Sigmoid colon (tissue), 3 donors: ENCODE measurements at regions not wholly inside any gene's neighbourhood (a gene's known extent, or its start where the extent isn't known, plus 50 kb on each side); places are given as distances from the start of the nearest gene placed in this dataset.

Experiments used
- CTCF ChIP-seq, 4 experiments: fragments of 450-650 bp in 3 of 4; fragments of 200-600 bp in 1 of 4; IDR thresholded peaks; one replicate each; pipeline ENCODE4 v1.5.1; 2016 to 2019; ENCODE audit warnings: antibody characterized with exemption in 4 of 4, mild to moderate bottlenecking in 3 of 4, moderate library complexity in 2 of 4
- POLR2A ChIP-seq, 2 donors: fragments of 450-650 bp; IDR thresholded peaks; one replicate each; pipeline ENCODE4 v1.6.1; 2016; ENCODE audit warnings: antibody characterized with exemption in 2 of 2, mild to moderate bottlenecking in 2 of 2, moderate library complexity in 2 of 2

GRCh38 chr14:22381766-22382165 is 207.3 kb downstream of the DAD1 start:
- TF ChIP-seq CTCF (IDR thresholded peaks at IDR 0.05) (no peak), POLR2A (IDR thresholded peaks at IDR 0.05) (no peak)
